Lung (tissue), 11 donors: ENCODE measurements at regions not wholly inside any gene's neighbourhood (a gene's known extent, or its start where the extent isn't known, plus 50 kb on each side); places are given as distances from the start of the nearest gene placed in this dataset.

ENCODE experiments used
- ATAC-seq: fragments of 200-7000 bp; cut with Tn5 transposase; one replicate; pipeline ENCODE4 v1.9.1; 2020; ENCODE audit warnings: moderate number of reproducible peaks; ENCODE audit not compliant: insufficient read depth, low FRiP score
- DNase-seq, 3 donors: peaks; one replicate each; pipeline ENCODE4 v3.0.0-alpha.2; 2013 to 2017
- H3K27ac ChIP-seq, 2 donors: one replicate each; pipeline ENCODE4 v1.5.1; 2013; ENCODE audit warnings: mild to moderate bottlenecking in 2 of 2, moderate library complexity in 2 of 2, control low read depth in 1 of 2, inconsistent platforms in 1 of 2, low read depth in 1 of 2, low read length in 1 of 2
- H3K27me3 ChIP-seq, 3 donors: one replicate each; pipeline ENCODE4 v1.5.1; 2013; ENCODE audit warnings: low read length in 2 of 3; ENCODE audit not compliant: control insufficient read depth in 3 of 3, insufficient read depth in 3 of 3
- H3K36me3 ChIP-seq, 4 donors: one replicate each; pipeline ENCODE4 v1.5.1; 2013; ENCODE audit warnings: low read length in 4 of 4, mild to moderate bottlenecking in 1 of 4, moderate library complexity in 1 of 4; ENCODE audit not compliant: control insufficient read depth in 4 of 4, insufficient read depth in 4 of 4
- H3K4me1 ChIP-seq, 5 donors: one replicate each; pipeline ENCODE4 v1.5.1; 2013; ENCODE audit warnings: low read length in 5 of 5, mild to moderate bottlenecking in 2 of 5, moderate library complexity in 1 of 5; ENCODE audit not compliant: control insufficient read depth in 5 of 5, insufficient read depth in 5 of 5
- H3K4me3 ChIP-seq: one replicate; pipeline ENCODE4 v1.5.1; 2013; ENCODE audit warnings: mild to moderate bottlenecking, control low read depth, moderate library complexity
- H3K9ac ChIP-seq, 2 donors: one replicate each; pipeline ENCODE4 v1.5.1; 2013; ENCODE audit warnings: low read length in 2 of 2, control low read depth in 1 of 2; ENCODE audit not compliant: insufficient read depth in 1 of 2
- H3K9me3 ChIP-seq, 4 donors: one replicate each; pipeline ENCODE4 v1.5.1; 2013; ENCODE audit warnings: low read length in 3 of 4, mild to moderate bottlenecking in 1 of 4, moderate library complexity in 1 of 4; ENCODE audit not compliant: control insufficient read depth in 4 of 4, insufficient read depth in 3 of 4
- WGBS, 2 donors: extraction: QIAGEN DNeasy Blood & Tissue Kit; methylation state at CpG; one replicate each; pipeline ENCODE4 v1.1.7; 2013; 5-methylcytosine and 5-hydroxymethylcytosine counted together
- TF ChIP-seq, protein P1 (sequence below): IDR thresholded peaks from 2 replicates; pipeline ENCODE4 v1.5.1; 2012; ENCODE audit warnings: mild to moderate bottlenecking; ENCODE audit errors: control extremely low read depth, extremely low read depth
- donor health status: control.
- donor health status: control.
- donor health status: Bipolar disorder and iron deficiency.
- donor health status: healthy.
- donor health status: DM: yes; HTN: yes; CAD: no.

DNA sequence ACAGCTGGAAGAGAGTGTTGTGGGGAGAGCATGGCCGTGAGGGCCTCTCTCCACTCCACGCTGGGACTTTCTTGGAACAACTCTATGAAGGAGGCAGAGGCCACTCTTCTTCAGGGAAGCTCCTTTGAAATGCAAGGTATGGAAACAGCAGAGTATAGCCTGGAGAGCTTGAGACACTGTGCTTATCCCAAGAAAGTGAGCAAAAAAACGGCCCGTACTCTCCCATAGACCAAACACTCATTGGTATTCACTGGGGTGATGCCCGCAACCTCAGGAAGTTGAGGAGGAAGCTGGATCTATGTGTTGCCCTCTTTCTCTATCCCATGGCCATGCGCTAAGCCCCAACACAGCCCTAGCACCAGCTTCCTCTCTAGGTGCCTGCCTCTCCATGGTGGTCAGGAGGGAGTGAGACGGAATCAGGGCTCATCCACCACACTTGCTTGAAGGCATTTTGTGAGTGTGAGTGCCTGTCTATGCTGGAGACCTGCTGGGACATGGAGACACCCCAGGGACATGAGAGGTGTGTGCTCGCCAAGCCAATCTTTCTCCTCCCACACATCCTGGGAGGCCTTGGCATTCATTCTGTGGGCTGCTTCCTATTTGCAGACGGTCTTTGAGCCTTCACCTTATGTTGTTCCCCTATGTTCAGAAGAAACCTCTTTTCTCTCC, 616.6 kb downstream of the IRX1 start:
- Histone ChIP-seq H3K9me3 (peaks cover 0 to 3% (median 0%) of the 10 kb centered on the region in 4 donors), H3K9ac (no peak overlapping the region), H3K4me1 (peaks cover 0 to 2% (median 0%) of the 10 kb centered on the region in 5 donors), H3K4me3 (no peak overlapping the region), H3K27ac (no peak overlapping the region), H3K27me3 (peaks cover 0 to 3% (median 0%) of the 10 kb centered on the region in 3 donors), H3K36me3 (no peaks in the 10 kb centered on the region)
- WGBS, 2 donors, result 85 to 88% methylated on average over 9 of the region's 9 CpGs
- ATAC-seq, result no peak
- no peak for DNase-seq
- TF ChIP-seq, protein P1, sequence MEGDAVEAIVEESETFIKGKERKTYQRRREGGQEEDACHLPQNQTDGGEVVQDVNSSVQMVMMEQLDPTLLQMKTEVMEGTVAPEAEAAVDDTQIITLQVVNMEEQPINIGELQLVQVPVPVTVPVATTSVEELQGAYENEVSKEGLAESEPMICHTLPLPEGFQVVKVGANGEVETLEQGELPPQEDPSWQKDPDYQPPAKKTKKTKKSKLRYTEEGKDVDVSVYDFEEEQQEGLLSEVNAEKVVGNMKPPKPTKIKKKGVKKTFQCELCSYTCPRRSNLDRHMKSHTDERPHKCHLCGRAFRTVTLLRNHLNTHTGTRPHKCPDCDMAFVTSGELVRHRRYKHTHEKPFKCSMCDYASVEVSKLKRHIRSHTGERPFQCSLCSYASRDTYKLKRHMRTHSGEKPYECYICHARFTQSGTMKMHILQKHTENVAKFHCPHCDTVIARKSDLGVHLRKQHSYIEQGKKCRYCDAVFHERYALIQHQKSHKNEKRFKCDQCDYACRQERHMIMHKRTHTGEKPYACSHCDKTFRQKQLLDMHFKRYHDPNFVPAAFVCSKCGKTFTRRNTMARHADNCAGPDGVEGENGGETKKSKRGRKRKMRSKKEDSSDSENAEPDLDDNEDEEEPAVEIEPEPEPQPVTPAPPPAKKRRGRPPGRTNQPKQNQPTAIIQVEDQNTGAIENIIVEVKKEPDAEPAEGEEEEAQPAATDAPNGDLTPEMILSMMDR, result no peak

DNA sequence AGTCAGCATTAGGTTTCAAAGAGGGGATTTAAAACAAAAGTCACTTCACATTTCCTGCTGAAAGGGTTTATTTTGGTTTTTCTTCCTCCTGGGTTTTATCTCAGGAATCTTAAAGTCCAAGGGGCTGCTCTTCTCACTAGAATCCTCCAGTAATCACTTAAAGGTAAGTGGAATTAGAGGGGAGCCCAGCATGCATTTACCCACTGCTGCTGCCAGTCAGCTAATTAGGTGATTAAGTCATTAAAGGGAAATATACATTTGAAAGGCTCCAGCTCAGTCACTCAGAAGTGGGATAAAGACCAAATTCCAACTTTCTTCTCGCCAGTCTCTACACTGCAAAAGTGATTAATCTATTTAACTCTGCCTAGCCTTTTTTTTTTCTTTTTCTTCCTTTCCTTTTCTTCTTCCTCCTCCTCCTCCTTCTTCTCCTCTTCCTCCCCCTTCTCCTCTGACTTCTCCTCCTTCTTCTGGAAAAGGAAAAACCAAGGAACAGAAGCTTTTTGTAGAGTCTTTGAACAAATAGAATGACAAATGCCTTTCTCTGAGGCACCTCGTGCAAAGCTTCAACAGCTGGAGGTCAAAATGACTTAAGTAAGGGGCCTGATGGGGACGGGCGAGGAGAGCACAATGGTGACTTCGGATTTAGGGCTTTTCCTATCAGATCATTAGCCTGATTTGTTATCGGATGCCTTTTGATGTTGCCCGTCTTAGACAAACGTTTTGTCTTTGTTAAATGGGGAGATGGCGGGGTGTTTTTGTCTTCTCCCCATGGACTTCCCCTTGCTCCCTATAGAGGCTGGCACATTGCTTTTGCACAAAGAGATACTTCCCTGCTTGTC, 617.6 kb downstream of the IRX1 start:
- no peak overlapping the region for H3K4me3 ChIP-seq
- DNase-seq (no peak), ATAC-seq (no peak)
- peaks cover 0 to 3% (median 0%) of the 10 kb centered on the region in 3 donors for H3K27me3 ChIP-seq
- H3K9me3 ChIP-seq, result peaks cover 0 to 3% (median 0%) of the 10 kb centered on the region in 4 donors
- peaks cover 0 to 2% (median 0%) of the 10 kb centered on the region in 5 donors for H3K4me1 ChIP-seq
- H3K9ac ChIP-seq, result no peak overlapping the region
- 42 to 51% methylated on average over 9 of the region's 9 CpGs for WGBS, 2 donors
- no peaks in the 10 kb centered on the region for H3K36me3 ChIP-seq
- TF ChIP-seq, protein P1, result no peak
- no peak overlapping the region for H3K27ac ChIP-seq

DNA sequence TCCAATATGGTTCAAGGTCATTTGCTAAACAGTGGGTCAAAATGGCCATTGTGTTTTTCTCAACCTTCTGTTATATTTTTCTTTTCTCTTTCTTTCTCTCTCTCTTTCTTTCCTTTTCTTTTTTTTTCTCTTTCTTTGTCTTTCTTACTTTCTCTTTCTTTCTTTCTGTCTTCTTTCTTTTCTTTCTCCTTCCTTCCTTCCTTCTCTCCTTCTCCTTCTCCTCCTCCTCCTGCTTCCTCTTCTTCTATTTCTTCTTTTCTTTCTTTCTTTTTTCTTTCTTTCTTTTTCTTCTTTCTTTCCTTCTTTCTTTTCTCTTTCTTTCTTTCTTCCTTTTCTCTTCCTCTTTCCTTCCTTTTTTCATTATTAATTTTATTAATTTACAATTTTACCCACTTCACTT, 619.5 kb downstream of the IRX1 start:
- Histone ChIP-seq H3K4me1 (peaks cover 0 to 2% (median 0%) of the 10 kb centered on the region in 5 donors), H3K9ac (no peak overlapping the region), H3K4me3 (no peak overlapping the region), H3K9me3 (peaks cover 0 to 3% (median 0%) of the 10 kb centered on the region in 4 donors), H3K36me3 (no peaks in the 10 kb centered on the region), H3K27ac (no peak overlapping the region), H3K27me3 (peaks cover 0 to 3% (median 0%) of the 10 kb centered on the region in 3 donors)
- TF ChIP-seq, protein P1, result no peak
- DNase-seq, result no peak
- ATAC-seq, result no peak
